OCI-LY7 (cell line): ENCODE measurements at regions not wholly inside any gene's neighbourhood (a gene's known extent, or its start where the extent isn't known, plus 50 kb on each side); places are given as distances from the start of the nearest gene placed in this dataset.

Source experiments
- EZH2phosphoT487 ChIP-seq: fragments of 200-600 bp; sonication (generic); IDR thresholded peaks from 2 replicates; pipeline ENCODE4 v1.6.1; 2018; ENCODE audit warnings: low read depth, borderline replicate concordance, mild to moderate bottlenecking, mixed run types, antibody characterized with exemption, low read length, moderate library complexity, mixed read lengths
- TF ChIP-seq, protein P1 (sequence below): fragments of 200-600 bp; sonication (generic); conservative IDR thresholded peaks from 2 replicates; pipeline ENCODE4 v1.5.1; 2014; ENCODE audit warnings: mild to moderate bottlenecking, antibody characterized with exemption, low read length, moderate library complexity, mixed read lengths

DNA sequence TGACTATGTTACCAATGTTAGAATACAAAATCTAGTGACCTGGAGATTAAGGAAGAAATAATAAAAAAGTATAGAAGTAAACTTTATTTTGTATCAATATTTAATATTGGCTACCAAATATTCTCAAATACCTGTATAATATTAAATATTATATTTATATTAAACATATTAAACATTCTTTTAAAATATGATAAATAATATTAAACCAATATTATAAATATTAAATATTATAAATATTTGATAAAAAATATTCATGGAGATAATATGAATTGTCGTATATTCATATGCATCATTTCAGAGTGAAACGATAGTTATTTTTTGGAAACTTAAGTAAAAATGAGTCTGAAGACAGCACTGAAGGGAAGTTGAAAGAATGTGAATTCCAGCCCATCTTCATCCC lies 571.2 kb upstream of the KLF12 start:
- TF ChIP-seq, protein P1, sequence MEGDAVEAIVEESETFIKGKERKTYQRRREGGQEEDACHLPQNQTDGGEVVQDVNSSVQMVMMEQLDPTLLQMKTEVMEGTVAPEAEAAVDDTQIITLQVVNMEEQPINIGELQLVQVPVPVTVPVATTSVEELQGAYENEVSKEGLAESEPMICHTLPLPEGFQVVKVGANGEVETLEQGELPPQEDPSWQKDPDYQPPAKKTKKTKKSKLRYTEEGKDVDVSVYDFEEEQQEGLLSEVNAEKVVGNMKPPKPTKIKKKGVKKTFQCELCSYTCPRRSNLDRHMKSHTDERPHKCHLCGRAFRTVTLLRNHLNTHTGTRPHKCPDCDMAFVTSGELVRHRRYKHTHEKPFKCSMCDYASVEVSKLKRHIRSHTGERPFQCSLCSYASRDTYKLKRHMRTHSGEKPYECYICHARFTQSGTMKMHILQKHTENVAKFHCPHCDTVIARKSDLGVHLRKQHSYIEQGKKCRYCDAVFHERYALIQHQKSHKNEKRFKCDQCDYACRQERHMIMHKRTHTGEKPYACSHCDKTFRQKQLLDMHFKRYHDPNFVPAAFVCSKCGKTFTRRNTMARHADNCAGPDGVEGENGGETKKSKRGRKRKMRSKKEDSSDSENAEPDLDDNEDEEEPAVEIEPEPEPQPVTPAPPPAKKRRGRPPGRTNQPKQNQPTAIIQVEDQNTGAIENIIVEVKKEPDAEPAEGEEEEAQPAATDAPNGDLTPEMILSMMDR: no peak
- no peak for TF ChIP-seq EZH2phosphoT487
